Suppressor macrophage (primary cell): ENCODE measurements at regions not wholly inside any gene's neighbourhood (a gene's known extent, or its start where the extent isn't known, plus 50 kb on each side); places are given as distances from the start of the nearest gene placed in this dataset.
"Not testable (repeated sequence)": the region's sequence is repeated elsewhere in the genome, so short reads cannot be mapped to it uniquely, and the experiment has no call there.

Experiments used
- DNase-seq, 4 experiments: peaks; one replicate each; pipeline ENCODE4 v3.0.0-alpha.2; 2020 to 2022

DNA sequence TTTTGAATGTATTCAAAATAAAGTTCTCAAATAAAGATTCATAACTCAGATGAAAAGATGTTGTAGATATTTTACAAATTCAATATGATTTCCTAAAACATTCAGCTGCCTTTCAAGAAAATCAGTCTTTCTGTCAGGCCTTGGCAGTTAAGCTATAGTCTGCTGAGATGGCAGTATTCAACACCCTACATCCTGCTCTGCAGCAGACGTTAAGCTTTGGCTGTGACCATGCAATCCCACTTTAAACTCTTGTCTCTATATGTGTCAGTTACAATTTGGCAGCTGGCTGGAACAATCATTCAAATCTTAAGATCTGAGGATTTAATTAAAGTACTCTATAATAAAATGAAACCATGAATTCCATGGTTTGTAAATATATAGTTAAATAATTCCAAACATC, 567.3 kb upstream of the ZNF804A start:
- DNase-seq: no peak

DNA sequence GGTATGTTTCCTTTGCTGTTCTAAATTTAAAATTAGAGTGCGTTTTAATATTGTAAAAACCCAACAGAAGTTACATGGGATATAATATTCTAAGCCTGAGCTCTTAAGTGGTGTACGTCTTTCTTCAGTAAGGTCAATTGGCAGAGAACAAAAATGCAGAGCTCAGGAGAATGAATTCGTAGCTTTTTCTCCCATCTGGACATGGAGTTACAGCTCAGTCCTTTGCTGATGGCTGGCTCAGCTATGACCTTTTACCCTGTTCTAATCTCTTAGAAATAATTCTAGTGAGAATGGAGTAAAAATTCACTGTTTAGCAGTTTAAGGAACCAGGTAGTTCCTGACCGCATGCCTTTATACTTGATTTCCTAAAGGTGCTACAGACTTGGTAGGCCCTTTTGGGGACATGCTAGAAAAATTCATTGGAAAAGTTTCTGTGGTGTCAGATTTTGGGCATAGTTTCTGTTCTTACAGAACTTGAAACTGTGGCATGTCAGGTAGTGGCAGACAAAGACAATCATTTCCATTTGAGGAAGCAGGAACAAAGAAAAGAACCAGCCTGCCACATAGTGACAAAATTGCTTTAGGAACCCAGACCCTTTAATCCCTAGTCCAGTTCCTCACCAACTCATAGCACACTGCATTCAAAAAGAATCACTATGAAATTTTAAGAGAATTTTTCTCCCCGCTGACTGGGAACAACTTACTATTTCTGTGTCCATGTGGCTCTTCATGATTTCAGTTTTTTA, 566.8 kb upstream of the ZNF804A start:
- no peak for DNase-seq

DNA sequence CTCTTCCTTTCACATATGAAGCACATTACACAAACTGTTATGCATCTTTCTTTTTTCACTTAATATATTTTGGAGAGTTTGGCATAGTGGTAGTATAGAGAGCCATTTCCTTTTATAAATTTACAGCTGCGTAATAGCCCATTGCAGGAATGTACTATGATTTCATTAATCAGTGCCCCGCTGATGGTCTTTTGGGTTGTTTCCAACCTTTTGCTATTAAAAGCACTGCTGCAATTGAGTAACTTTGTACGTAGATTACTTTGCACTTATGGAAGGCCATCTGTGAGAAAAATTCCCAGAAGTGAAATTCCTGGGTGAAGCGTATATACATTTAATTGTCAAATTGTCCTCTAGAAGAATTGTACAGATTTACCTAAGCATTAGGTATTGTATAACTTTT, 565.3 kb upstream of the ZNF804A start:
- no peak for DNase-seq

DNA sequence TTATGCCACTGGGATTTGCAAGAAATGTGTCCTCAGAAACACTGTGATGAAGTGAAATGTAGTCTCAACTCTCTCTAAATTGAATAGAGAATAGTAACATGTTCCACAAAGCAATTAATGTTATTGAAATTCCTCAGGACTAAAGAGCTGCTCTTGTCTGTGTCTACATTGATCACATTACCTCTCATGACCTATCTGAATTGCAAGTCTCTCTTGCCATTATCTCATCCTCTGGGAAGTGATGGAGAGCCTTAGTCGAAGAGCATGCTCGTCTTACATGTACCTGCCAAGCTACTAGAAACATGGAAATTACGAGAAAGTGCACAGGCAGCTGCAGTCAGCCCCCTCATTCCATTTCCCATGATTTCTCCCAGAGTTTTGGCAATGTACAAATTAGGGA, 561.1 kb upstream of the ZNF804A start:
- DNase-seq: no peak

DNA sequence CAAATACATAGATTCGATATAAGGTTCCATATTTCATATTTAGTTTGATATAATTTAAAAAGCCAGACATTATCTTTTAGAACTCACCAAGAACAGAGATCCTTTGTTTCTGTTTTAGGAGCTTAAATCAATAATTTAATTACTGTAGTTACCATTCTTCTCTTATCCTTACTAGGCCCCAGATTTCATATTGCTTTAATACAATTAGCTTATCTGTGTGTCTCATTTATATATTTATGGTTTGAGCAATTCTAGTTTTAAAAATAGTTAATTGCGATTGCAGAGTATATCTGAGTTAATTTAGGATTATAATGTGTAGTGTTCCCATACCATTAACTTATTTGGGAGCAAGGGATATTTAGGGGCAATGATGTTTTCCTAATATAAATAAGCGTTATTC, 558.8 kb upstream of the ZNF804A start:
- no peak for DNase-seq

GRCh38 chr2:184040230-184040629, 558.1 kb upstream of the ZNF804A start:
- no peak for DNase-seq

- no peak for DNase-seq
Observed at GRCh38 chr2:184041077-184041476, 557.3 kb upstream of the ZNF804A start.

DNA sequence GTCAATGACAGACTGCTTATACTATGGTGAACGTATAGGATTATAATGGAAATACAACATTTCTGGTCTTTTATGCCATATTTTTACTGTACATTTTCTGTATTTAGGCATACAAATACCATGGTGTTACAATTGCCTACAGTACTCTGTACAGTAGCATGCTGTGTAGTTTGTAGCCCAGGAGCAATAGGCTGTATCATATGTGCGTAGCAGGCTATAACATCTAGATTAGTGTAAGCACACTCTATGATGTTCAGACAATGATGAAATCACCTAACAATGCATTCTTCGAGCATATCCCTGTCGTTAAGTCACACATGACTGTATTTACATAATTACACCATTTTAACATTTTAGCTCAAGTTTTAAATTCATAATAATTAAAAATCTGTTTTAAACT, 556.6 kb upstream of the ZNF804A start:
- no peak for DNase-seq

GRCh38 chr2:184047536-184047935, 550.8 kb upstream of the ZNF804A start:
- DNase-seq: no peak

DNA sequence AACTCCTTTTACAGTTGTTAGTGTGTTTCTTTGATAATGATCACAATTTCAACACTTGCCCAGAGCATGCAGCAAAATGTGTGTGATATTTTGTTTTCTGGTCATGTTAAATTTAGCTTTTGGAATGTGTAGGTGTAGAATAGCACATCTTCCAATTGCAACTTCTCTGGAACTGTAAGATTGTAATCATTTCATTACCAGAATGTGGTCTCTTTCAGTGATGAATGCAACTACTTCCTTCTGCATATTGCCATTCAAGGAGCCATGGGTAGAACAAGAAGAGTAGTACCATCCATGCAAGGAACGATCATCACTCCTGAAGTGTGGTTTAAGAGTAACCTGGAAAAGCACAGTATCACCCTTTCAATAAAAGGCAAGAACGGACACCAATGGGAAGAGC, 548.8 kb upstream of the ZNF804A start:
- no peak for DNase-seq

- DNase-seq: no peak
Observed at GRCh38 chr2:184053326-184053725, 545.0 kb upstream of the ZNF804A start.

DNA sequence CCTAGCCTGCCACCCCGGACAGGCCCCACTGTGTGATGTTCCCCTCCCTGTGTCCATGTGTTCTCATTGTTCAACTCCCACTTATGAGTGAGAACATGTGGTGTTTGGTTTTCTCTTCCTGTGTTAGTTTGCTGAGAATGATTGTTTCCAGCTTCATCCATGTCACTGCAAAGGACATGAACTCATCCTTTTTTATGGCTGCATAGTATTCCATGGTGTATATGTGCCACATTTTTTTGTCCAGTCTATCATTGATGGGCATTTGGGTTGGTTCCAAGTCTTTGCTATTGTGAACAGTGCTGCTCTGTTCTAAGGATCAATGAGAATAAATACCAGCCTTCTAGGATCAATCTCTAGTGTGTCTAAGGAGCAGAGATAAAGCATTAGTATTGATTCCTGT, 543.9 kb upstream of the ZNF804A start:
- DNase-seq: not testable (repeated sequence)

- no peak for DNase-seq
Observed at GRCh38 chr2:184057910-184058309, 540.4 kb upstream of the ZNF804A start.

GRCh38 chr2:184060268-184060667, 538.1 kb upstream of the ZNF804A start:
- DNase-seq: not testable (repeated sequence)

DNA sequence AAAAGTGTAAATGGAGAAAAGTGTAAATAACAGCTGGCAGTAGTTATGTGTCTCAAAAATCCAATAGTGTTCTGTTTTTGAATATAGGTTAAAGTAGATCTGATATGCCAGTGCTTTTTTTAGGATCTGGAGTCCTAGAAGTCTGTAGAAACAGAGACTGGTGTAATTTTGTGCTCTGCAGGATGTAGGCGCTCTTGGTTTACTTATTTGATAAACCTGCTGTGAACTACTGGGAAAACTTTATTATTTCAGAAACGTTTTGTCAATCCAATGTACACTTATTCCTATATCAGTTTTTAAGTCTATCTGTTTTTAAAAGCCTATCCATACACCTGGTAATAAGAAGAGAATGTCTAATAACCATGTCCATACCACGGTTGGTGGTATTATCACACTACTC, 530.8 kb upstream of the ZNF804A start:
- DNase-seq: peak in 1 of 4 experiments; percentile 5

DNA sequence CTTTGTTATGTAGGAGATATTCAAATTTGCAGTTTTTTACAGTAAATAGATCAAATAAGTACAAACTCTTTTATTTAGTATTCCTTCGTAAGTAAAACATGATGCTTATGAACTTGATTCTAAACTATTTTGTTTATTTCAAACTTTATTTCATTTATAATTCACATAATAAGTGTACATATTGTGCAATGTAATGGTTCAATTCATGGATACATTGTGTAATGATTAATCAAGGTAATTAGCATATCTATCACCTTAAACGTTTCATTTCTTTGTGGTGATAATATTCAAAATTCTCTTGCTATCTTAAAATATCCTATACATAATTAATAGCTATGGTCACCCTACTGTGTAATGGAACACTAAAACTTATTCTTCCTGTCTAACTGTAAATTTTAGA, 525.9 kb upstream of the ZNF804A start:
- no peak for DNase-seq

- no peak for DNase-seq
Observed at GRCh38 chr2:184078496-184078895, 519.8 kb upstream of the ZNF804A start.

GRCh38 chr2:184091456-184091855, 506.9 kb upstream of the ZNF804A start:
- no peak for DNase-seq

DNA sequence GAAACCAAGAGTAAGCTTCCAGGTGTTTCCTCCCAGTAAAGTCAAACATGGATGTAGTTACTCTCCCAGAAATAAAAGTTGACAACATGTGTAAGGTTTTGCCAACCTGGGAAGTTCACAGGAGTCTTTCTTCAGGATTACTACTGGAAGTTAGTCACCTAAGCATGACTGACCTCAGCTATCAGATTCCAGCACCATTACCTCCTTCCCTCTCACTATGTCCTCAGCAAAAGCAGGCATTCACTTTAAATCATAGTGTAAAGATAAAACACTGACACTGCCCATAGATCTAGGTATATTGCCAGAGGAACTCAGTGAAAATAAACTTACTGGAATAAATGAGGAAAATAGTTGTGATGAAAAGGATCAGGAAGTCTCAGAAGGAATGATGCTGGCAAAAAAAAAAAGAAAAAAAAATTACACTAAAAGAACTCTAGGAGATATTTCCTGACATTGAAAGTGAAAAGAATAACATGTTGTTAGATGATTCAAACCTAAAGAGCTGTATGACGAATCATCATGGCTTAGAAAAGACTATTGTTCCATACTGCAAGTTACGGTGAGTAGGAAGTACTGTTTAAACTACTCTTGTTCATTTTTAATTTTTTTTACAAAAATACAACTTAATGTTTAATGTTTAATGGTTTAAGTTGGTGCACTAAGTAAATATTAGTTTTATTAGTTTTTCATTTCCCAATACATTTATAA, 484.5 kb upstream of the ZNF804A start:
- no peak for DNase-seq

DNA sequence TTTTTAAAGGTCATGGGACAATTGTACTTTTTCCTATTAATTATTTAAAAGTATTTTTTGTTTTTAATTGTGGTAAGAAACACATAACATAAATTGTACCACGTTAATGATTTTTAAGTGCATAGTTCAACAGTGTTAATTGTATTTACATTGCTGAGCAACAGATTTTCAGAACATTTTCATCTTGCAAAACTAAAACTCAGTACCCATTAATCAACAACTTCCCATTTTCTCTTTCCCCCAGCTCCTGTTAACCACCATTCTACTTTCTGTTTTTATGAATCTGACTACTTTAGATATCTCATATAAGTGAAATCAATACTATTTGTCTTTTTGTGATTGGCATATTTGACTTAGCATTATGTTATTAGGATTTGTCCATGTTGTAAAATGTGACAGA, 483.9 kb upstream of the ZNF804A start:
- no peak for DNase-seq

- no peak for DNase-seq
Observed at GRCh38 chr2:184119989-184120800, 478.1 kb upstream of the ZNF804A start.

- DNase-seq: no peak
Observed at GRCh38 chr2:184125867-184126266, 472.5 kb upstream of the ZNF804A start.

DNA sequence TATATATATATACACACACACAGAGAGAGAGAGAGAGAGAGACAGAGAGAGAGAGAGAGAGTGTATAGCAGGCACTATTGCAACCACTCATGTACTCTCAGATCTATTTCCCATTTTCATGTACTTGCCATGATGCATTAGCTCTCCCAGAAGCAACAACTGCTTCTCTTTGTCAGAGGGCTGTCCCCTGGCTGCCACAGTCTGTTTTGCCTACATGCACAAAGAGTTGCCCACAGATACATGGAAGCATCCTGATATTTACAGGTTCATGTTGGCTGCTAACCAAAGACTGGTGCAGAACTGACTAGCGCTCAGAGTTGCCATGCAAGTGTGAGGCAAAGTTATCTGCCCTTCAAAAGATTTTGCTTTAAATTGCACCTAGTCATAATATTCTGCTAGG, 469.3 kb upstream of the ZNF804A start:
- no peak for DNase-seq

GRCh38 chr2:184137955-184138354, 460.4 kb upstream of the ZNF804A start:
- no peak for DNase-seq
